Heart right ventricle (tissue), 16 donors: ENCODE measurements at regions not wholly inside any gene's neighbourhood (a gene's known extent, or its start where the extent isn't known, plus 50 kb on each side); places are given as distances from the start of the nearest gene placed in this dataset.

Source experiments
- ATAC-seq, 8 donors: fragments of 200-7000 bp; cut with Tn5 transposase; one replicate each; pipeline ENCODE4 v1.9.1; 2020; ENCODE audit warnings: mild to moderate bottlenecking in 8 of 8, moderate library complexity in 8 of 8, moderate number of reproducible peaks in 1 of 8
- DNase-seq, 2 donors: peaks; one replicate each; pipeline ENCODE4 v3.0.0-alpha.2; 2020
- H3K27ac ChIP-seq, 10 donors: fragments of 200-600 bp; sonication (generic) in 2 of 10; one replicate each; pipeline versions ENCODE4 v1.5.0 to v1.8.0; 2020 to 2022; ENCODE audit warnings: mild to moderate bottlenecking in 3 of 10
- H3K27me3 ChIP-seq, 7 donors: fragments of 200-600 bp; one replicate each; pipeline ENCODE4 v1.8.0; 2021 to 2022; ENCODE audit warnings: mild to moderate bottlenecking in 2 of 7
- H3K36me3 ChIP-seq, 9 donors: fragments of 200-600 bp; sonication (generic) in 1 of 9; one replicate each; pipeline versions ENCODE4 v1.5.0 to v1.8.0; 2020 to 2022; ENCODE audit warnings: mild to moderate bottlenecking in 2 of 9
- H3K4me1 ChIP-seq, 9 donors: fragments of 200-600 bp; sonication (generic) in 1 of 9; one replicate each; pipeline versions ENCODE4 v1.5.0 to v1.8.0; 2020 to 2022; ENCODE audit warnings: mild to moderate bottlenecking in 4 of 9
- H3K4me3 ChIP-seq, 10 donors: fragments of 200-600 bp; sonication (generic) in 2 of 10; one replicate each; pipeline versions ENCODE4 v1.5.0 to v1.8.0; 2020 to 2022; ENCODE audit warnings: mild to moderate bottlenecking in 7 of 10, moderate library complexity in 2 of 10
- H3K9me3 ChIP-seq, 11 donors: fragments of 200-600 bp in 10 of 11; sonication (generic) in 2 of 11; one replicate each; pipeline versions ENCODE4 v1.5.0 to v1.8.0; 2013 to 2022; ENCODE audit warnings: mild to moderate bottlenecking in 2 of 11, control low read depth in 1 of 11, moderate library complexity in 1 of 11
- CTCF ChIP-seq, 9 donors: fragments of 200-600 bp; sonication (generic) in 2 of 9; IDR thresholded peaks; one replicate each; pipeline versions ENCODE4 v1.5.0 to v1.8.0; 2021 to 2022; ENCODE audit warnings: antibody characterized with exemption in 9 of 9, mild to moderate bottlenecking in 5 of 9, moderate library complexity in 1 of 9
- WGBS, 2 donors: extraction: QIAGEN DNeasy Blood & Tissue Kit; methylation state at CpG; one replicate each; pipeline ENCODE4 v1.1.7; 2013; ENCODE audit warnings: inconsistent platforms in 1 of 2; 5-methylcytosine and 5-hydroxymethylcytosine counted together
- intact Hi-C, 10 donors: fragments of 100-400 bp; cut with DNase I; formaldehyde crosslinking; loops; one replicate each; pipeline versions ENCODE4 v1.11.1 to v1.14.2; 2022
- donor health status: Arrhythmogenic right ventricular cardiomyopathy.
- donor health status: ischemic (EF 13 %, LVEDD 7.1; RV severe dilation, severe dysfunction).
- donor health status: healthy with polysubstance abuse.
- donor health status: DM: no; HTN: yes; CAD: no.
- donor health status: DM: no; HTN: no; CAD: no.
- donor health status: ischemic (EF 25% LVEDD 6.9; RV normal size, moderate dysfunction).
- donor health status: ischemic (EF 25% LVEDD 5.7; RV mildly dilated, moderate dysfunction).
- donor health status: healthy.
- donor health status: DM: yes; HTN: yes; CAD: no.
- donor health status: Ischemic cardiomyopathy.
- donor health status: ischemic (EF 35%, LVEDD 5.7; RV mildly dilated, moderate dysfunction).
- donor health status: nonischemic (EF 11% LVEDD 7.7; RV severe dilation, severe dysfunction).
- donor health status: DM: yes; HTN: yes; CAD: no.
- donor health status: PGD.
- donor health status: ischemic (EF 29% LVEDD 5.4; RV normal size, mild dysfunction).
- donor health status: nonischemic (EF 23%, LVEDD 6.1; RV moderate dilation, normal function).

GRCh38 chr2:2731816-2732284, 400.8 kb upstream of the MYT1L start:
- H3K36me3 ChIP-seq: no peaks in the 10 kb centered on the region
- 84 to 87% methylated on average over 19 of the region's 19 CpGs for WGBS, 2 donors
- no peaks in the 10 kb centered on the region for H3K4me1 ChIP-seq
- H3K9me3 ChIP-seq: no peaks in the 10 kb centered on the region
- TF ChIP-seq CTCF (IDR thresholded peaks at IDR 0.05): no peak
- DNase-seq (no peak), ATAC-seq (no peak)
- H3K27ac ChIP-seq: no peak overlapping the region
- H3K4me3 ChIP-seq: no peak overlapping the region
- peaks cover 0 to 24% (median 6%) of the 10 kb centered on the region in 7 donors for H3K27me3 ChIP-seq
- intact Hi-C loops: no loop called here

DNA sequence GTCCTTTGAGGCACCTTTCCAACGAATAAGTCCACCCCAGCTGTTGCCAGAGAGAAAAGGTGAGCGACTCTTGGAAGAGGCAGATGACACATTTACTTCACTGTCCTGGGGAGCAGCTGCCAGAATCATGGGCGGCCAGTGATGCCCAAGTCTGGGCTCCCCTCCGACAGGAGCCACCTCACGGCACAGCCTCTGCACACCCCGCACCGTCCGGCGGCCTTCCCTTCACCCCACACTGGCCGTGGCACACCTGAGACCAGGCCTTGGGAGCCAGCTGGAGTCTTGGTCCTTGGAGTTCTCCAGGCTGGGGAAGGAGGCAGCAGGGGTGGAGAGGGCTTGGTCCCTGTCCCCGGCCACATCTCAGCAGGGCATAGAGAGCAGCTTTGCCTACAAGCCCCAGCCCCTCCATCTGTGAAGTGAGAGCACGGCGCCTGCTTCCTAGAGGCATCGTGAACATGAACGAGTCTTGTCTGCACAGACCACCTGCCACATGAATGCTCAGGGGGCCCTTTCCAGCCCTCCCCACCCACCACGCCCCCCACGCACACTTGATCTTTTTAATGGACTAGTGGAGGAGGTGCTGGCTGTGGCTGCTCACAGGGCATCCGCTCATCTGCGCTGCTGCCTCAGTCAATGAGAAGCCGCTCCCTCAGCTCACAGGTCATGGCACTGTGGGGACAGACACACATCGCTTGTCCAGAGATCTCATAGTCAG, 400.2 kb upstream of the MYT1L start:
- Histone ChIP-seq H3K27me3 (peaks cover 0 to 24% (median 8%) of the 10 kb centered on the region in 7 donors), H3K27ac (no peak overlapping the region), H3K36me3 (no peaks in the 10 kb centered on the region), H3K9me3 (no peaks in the 10 kb centered on the region), H3K4me3 (no peak overlapping the region), H3K4me1 (no peaks in the 10 kb centered on the region)
- 84% methylated on average over 21 of the region's 21 CpGs for WGBS, 2 donors
- intact Hi-C loops: no loop called here
- no peak for TF ChIP-seq CTCF (IDR thresholded peaks at IDR 0.05)
- DNase-seq: no peak
- no peak for ATAC-seq

GRCh38 chr2:2730301-2730833, 399.3 kb upstream of the MYT1L start:
- Histone ChIP-seq H3K27me3 (peaks cover 0 to 24% (median 12%) of the 10 kb centered on the region in 7 donors), H3K4me3 (no peak overlapping the region), H3K4me1 (no peaks in the 10 kb centered on the region), H3K27ac (no peak overlapping the region), H3K9me3 (no peaks in the 10 kb centered on the region), H3K36me3 (no peaks in the 10 kb centered on the region)
- intact Hi-C loops: no loop called here
- DNase-seq (no peak), ATAC-seq (no peak)
- TF ChIP-seq CTCF (IDR thresholded peaks at IDR 0.05): no peak
- 84 to 85% methylated on average over 18 of the region's 18 CpGs for WGBS, 2 donors

GRCh38 chr2:2729246-2729645, 398.2 kb upstream of the MYT1L start:
- ATAC-seq (no peak), DNase-seq (no peak)
- no peak for TF ChIP-seq CTCF (IDR thresholded peaks at IDR 0.05)
- H3K36me3 ChIP-seq: no peaks in the 10 kb centered on the region
- no peaks in the 10 kb centered on the region for H3K9me3 ChIP-seq
- H3K27ac ChIP-seq: no peak overlapping the region
- H3K4me3 ChIP-seq: no peak overlapping the region
- H3K4me1 ChIP-seq: no peaks in the 10 kb centered on the region
- peaks cover 0 to 18% (median 6%) of the 10 kb centered on the region in 7 donors for H3K27me3 ChIP-seq
- intact Hi-C loops: no loop called here
- WGBS, 2 donors: 71 to 73% methylated on average over 9 of the region's 9 CpGs
